HG02759 (cell line): ENCODE measurements at regions not wholly inside any gene's neighbourhood (a gene's known extent, or its start where the extent isn't known, plus 50 kb on each side); places are given as distances from the start of the nearest gene placed in this dataset.
A peak's percentile ranks its signal among the peaks of the same experiment; 100 is the strongest.
"Not testable (repeated sequence)": the region's sequence is repeated elsewhere in the genome, so short reads cannot be mapped to it uniquely, and the experiment has no call there.

Source experiments
- ATAC-seq: cut with Tn5 transposase; IDR thresholded peaks from one replicate; pipeline ENCODE4 v1.9.1; 2021; ENCODE audit warnings: mild to moderate bottlenecking, moderate library complexity; ENCODE audit not compliant: unreplicated experiment

GRCh38 chr6:61622601-61623000, 663.4 kb downstream of the KHDRBS2 start:
- no peak for ATAC-seq

GRCh38 chr6:61614119-61614518, 671.9 kb downstream of the KHDRBS2 start:
- no peak for ATAC-seq

- ATAC-seq = no peak
Observed at GRCh38 chr6:61606500-61606899, 679.5 kb downstream of the KHDRBS2 start.

GRCh38 chr6:61605851-61606250, 680.2 kb downstream of the KHDRBS2 start:
- ATAC-seq = not testable (repeated sequence)

GRCh38 chr6:61602171-61602570, 683.9 kb downstream of the KHDRBS2 start:
- ATAC-seq = not testable (repeated sequence)

- ATAC-seq = no peak
Observed at GRCh38 chr6:61592238-61592637, 693.8 kb downstream of the KHDRBS2 start.

- ATAC-seq = no peak
Observed at GRCh38 chr6:61586934-61587537, 699.0 kb downstream of the KHDRBS2 start.

GRCh38 chr6:61585504-61585903, 700.5 kb downstream of the KHDRBS2 start:
- no peak for ATAC-seq

- ATAC-seq = no peak
Observed at GRCh38 chr6:61562098-61562497, 723.9 kb downstream of the KHDRBS2 start.

GRCh38 chr6:61558796-61559195, 727.2 kb downstream of the KHDRBS2 start:
- ATAC-seq = no peak

GRCh38 chr6:61555993-61556392, 730.0 kb downstream of the KHDRBS2 start:
- ATAC-seq = no peak

GRCh38 chr6:61538801-61539200, 747.2 kb downstream of the KHDRBS2 start:
- ATAC-seq = peak; percentile 44

- ATAC-seq = not testable (repeated sequence)
Observed at GRCh38 chr6:61532749-61533148, 753.3 kb downstream of the KHDRBS2 start.
